ENCODE measurements at regions not wholly inside any gene's neighbourhood (a gene's known extent, or its start where the extent isn't known, plus 50 kb on each side); places are given as distances from the start of the nearest gene placed in this dataset.

DNA sequence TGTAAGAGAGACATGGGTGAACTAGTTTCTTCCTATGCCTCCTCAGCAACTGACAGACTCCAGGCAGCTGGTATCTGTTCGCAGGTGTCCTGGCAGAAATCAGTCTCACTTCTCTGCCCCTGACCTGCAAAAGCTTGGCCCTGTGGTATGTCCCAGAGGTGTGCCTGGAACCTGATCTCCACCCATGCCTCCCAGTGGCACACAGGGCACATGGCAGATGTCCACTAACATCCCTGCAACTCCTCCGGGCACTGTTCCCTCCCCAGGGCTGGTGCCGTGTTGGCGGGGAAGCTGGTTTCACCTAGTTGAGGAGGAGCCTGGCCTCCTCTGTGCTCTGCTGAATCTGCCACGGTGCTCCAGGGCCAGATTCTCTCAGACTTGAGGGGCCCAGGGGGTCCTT, 123.3 kb upstream of the GGTLC1 start:
- DNase-seq (ENCODE audit: low read depth): no peak

DNA sequence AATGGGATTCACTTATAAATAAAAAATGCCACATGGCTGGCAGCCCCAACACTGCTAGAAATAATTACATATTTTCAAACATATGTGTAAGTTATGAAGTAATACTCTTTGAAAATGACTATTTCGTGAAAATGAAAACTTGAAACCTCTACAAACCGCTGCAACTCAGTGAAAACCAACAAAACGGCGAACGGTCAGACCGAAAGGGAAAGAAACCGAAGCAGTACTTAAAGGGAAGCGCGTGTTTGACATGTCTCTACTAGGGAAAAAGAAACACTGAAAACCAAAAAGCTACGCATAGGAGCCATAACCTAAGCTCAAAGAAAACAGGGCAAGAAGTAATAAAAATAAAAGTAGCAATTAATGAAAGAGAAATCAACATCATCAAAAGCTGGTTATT, 121.0 kb upstream of the GGTLC1 start:
- DNase-seq (ENCODE audit: low read depth): no peak

DNA sequence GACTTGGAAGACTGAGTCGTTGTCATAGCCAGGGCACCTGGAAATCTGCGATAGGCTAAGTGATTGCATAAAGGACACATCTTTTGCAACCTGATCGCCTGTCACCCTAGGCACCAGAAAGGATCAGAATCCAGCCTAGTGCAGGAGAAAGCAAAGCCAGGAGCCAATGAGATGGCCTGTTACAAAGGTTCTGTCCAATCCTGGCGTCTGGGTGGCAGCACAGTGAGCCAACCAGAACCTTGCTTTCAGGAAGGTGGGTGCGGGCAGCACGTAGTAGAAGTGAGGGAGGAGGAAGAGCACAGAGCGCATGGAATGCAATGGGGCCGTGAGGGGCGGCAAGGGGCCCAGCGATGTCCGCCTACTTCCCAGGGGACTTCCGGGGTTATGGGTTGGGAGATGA, 120.4 kb upstream of the GGTLC1 start:
- no peak for DNase-seq (ENCODE audit: low read depth)

DNA sequence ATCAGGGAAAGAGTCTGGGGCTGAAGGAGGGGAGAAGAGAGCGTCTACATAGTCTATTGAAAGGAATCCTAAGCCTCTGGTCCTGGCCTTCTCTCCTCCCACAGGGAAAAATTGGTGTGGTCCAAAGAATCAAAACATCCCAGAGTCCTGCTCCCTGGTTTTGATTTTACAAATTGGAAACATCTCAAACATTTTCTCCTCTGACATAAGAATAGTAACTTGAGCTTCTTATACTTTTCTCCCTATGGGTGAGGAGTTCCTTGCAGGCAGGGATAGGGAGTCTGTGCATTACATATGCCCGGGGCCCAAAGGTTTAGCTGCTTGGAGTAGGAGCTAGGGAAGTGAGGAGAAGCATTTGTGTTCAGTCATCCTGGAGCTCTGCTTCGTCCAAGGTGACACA, 120.0 kb upstream of the GGTLC1 start:
- DNase-seq (ENCODE audit: low read depth): no peak

DNA sequence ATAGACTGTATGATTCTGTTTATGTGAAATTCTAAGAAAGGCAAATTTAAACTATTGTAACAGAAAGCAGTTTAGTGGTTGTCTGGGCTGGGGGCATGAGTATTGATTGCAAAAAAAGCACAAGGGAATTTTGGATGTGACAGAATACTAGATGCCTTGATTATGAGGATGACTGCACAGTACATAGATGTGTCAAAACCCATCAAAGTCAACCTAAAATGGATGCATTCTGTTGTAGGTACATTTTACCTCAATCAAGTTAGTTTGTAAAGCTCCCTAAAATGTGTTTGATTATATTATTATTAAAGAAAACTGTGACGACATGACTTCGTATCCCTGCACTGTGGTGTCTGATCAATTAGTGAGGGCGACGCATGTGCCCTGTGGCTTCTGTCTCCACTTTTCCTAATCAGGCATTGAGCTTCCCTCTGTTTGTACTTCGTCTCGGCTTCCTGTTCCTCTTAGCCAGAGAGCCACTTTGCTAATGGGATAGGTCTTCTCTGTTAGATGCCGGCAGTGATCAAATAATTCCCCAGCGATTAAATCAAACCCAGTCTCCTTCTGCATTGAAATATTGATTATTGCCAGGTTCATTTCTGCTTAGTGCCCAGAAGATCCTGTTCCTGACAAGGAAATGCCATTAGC, 118.3 kb upstream of the GGTLC1 start:
- DNase-seq (ENCODE audit: low read depth): no peak

DNA sequence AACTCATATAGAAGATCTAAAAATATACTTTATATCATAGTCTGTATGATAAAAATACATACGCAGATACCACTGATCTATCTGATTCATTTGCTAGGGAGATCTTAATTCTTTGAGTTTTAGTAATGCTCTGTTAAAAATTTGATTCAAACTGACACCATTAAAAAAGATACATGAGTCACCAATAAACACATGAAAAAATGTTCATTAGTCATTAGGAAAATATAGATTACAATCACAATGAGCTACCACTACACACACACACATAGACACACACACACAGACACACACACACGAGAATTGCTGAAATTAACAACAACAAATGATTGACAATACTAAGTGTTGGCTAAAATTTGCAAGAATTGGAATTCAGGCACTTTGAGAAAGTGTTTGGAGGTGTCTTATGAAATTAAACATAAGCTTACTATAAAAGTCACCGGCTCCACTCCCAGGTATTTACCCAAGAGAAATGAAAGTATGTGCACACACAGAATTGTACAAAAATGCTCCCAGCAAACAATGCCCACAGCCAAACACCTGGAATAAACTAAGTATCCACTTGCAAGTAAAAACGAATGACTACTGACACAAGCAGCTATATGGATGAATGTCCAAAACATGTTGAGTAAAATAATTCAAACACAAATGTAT, 117.7 kb upstream of the GGTLC1 start:
- no peak for DNase-seq (ENCODE audit: low read depth)

DNA sequence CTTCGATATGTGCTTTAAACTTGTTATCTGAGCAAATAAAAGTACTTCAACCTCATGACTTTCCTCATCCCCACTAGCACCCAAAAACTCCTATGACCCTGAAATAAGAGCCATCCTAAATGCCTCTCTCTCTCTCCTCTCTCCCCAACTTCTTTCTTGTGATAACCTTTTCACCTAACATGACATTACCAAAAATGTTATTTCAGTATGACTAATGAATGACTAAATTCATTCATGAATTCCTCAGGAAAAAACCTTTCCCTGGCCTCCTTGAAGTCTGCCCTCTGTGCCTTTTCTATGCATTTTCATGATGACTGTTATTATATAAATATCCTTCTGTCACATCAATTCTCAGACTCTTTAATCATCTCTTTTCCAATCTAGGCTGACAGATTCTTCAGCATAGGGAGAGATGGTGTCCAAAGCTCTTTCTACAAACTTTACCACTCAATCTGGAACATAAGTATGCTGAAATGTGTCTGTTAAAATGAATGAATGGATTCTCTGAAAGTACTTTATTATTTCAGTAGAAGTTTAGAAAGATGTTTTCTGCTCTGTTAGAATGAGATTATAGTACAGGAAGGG, 114.3 kb upstream of the GGTLC1 start:
- no peak for DNase-seq (ENCODE audit: low read depth)

DNA sequence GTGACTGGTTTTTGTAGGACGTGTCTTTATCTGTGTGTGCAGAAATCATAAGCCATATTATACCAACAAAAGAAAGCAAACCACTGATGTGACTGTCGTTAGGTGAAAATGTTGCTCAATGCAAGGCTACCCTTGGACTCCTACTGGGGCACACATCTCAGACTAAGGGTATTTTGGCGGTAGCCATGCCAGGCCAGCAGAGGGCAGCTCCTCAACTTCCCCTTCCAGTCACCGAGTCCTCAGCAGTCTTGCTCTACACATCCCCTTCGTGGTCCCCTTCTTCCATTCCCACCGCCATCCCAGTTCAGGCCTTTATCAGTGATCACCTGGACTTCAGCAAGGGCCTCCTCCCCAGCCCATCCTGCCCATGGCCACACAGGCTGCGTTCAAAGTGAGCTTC, 113.7 kb upstream of the GGTLC1 start:
- DNase-seq (ENCODE audit: low read depth): no peak

DNA sequence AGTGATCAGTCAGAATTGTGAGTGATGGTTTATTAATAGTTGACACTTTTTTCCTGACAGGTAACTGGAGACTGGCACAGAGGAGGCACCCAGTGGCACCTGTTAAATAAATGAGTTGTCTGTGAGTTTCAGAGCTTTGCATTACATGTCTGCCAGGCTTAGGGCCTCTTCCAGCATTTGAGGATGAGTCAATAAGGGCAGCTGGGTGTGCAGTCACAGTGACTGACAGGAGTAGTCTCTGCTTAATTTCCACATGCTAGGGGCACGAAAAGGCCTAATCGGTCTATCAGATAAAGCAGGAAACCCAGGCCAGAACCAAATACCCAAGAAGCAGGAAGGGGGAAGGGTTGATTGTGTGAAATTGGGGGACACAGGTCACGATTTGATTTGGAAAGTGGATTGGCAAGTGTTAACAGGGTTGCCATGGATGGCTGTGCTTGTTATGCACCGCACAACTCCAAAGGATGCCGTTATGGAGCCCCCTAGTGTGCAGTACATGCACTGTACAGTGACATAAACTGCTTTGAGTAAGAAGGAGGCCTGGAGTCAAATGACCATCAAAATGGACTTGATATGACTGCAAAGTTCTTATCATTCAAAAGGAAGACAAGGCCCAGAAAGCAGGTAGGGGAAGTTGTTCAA, 111.9 kb upstream of the GGTLC1 start:
- DNase-seq (ENCODE audit: low read depth): no peak

DNA sequence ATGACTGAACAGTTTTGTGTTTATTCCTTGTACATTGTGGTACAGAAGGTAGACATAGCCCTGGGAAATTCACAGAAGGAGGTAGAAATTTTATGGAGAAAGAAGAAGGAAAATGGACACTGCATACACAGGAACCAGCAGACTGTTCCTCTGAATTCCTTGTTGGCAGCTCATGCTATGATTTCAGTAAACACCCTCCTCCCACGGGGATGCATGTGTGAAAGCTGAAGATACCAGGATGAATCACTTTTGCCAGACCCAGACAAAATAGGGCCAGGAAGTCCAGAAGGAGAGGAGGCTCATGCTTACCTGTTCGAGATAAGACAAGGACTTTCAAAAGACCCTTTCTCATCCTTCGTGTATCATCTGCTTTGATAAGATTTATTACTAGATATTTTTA, 110.3 kb upstream of the GGTLC1 start:
- no peak for DNase-seq (ENCODE audit: low read depth)

DNA sequence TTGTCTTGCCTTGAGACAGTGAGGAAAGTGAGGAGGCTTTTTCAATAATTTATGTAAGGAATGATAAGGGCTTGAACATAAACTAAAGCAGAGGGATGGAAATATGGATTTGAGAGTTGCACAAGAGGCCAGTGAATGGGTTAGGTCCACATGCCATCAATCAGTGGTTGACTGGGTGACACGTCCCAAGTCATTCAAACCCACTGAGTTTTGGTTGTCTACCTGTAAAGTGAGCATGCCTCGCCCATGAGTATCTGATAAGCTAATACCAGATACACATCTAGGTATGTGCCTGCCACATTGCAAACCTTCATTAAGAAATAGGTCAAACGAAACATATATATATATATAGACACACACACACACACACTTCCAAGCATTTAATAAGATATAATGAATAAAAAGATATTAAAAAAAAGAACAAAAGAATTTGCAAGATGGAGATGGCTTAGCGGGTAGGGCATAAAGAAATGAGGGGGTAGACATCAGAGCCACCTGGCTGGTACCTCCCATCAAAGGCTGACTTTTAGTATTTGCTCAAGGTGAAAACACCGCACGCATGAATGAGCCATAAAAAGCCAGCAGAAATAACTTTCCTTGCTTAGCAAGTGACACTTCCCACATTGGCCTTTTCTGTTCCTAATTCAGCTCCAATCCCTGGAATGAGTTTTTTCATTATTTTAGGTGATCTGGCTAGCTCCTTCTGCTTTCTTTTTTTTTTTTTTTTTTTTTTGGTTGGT, 109.1 kb upstream of the GGTLC1 start:
- DNase-seq (ENCODE audit: low read depth): no peak

DNA sequence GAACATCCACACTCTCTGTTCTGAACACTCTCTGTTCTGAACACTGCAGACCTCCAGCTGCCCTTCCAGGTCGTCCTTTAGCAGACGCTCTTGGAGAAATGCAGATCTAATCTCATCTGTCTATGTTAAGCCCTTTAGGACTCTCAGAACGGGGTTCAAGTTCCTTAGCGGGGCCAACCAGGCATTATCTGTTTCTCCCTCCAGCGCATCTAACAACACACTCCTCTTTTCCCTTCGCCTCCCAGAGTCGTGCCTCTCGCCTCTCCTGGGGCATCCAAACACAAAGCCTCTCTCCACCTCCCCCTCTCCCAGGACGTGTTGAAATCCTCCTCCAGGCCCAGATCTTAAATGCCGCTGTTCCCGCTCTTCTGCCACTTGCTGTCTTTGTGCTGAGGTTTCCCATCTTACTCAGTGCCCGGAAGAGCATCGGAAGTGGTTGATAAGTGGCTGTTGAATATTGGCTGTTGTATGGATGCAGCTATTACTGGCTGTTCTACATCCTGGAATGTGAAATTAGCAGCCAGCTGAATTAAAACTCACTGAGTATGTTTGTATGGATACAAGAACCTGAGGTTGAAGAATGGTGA, 108.4 kb upstream of the GGTLC1 start:
- DNase-seq (ENCODE audit: low read depth): no peak

DNA sequence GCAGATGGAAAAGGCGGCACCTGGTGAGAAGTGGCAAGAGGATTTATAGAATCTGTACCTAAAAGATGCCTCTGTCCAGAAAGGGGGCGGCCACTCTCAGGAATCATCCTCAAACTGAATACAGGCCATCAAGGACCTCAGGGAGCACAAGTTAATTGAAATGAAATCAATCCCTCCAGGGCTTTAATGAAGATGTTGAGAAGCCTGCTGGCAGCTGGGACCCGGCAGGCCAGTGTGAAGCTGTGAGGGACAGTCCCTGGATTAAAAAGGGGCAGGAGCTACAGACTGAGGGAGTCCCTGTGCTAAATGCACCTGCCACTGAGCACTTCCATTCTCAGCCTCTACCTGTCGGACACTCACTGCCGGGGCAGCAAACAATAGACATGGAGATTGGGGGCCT, 107.7 kb upstream of the GGTLC1 start:
- DNase-seq (ENCODE audit: low read depth): no peak

DNA sequence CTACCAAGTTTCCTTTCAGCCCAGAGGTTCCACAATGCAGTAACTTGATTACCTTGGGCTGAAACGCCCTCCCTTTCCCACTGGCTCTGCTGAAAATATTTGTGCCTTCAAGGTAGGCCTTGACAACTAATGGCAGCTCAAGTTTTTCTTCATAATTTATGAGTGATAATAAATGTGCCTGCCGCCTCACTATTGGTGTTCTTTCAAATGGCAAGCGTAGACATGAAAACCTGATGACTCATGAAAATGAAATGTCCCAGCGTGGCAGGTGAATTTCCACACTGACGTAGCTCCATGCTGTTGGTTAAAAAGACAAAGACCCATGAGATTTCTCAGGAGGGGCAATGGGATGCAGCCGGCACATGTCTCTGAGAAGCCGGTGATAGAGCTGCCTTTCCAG, 107.2 kb upstream of the GGTLC1 start:
- DNase-seq (ENCODE audit: low read depth): no peak

DNA sequence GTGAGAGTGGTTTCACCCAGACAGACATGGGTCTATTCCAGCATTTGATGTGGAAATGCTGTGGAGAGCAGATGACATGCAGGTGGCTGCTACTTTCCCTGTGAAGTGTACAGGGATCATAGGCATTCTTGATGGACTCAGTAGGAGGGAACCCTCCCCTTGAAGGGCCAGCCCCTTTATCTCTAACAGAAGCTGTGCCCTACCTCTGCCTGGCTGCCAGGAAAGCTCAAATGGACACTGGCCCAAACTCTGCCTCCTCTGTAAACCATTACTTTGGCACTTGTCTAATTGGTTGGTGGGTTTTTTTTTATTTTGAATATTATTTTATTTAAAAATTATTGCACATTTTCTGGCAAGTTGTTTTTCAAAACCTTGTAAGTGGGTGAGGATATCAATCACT, 106.7 kb upstream of the GGTLC1 start:
- DNase-seq (ENCODE audit: low read depth): no peak

DNA sequence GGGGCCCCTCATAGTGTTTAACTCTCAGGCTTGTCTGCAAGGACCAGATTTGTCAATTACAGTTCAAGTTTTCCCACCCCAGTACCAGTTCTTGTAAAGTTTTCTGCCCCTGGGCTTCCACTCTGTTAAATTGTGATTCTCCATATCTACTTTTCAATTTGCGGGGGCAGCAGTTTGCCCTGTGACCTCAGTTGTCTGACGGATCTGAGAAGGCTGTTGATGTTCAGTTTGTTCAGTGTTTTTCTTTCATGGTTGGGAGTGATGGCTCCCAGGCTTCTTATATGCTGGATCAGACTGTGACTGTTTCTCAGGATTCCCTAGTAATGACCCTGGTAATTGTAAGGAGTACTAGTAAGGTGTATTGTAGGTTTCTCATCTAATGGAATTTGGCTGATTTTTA, 101.0 kb upstream of the GGTLC1 start:
- DNase-seq (ENCODE audit: low read depth): no peak

DNA sequence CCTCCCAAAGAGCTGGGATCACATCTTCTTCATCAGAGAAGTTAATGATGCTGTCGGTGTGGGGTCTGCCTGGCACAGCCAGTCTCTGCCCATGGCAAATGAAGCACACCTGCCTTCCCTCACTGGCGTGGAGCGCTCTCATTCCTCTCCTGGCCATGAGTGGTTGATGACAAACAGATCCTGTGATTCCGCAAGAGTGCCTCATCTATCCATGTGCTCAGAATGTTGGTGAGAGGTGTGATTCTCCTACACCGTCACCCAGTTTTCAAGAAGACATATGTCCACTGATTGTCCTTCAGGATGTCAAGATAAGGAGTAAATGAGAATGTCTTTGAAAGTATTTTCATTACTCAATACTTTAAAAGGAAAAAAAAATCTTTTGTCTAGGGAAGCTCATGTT, 97.5 kb upstream of the GGTLC1 start:
- DNase-seq (ENCODE audit: low read depth): no peak

DNA sequence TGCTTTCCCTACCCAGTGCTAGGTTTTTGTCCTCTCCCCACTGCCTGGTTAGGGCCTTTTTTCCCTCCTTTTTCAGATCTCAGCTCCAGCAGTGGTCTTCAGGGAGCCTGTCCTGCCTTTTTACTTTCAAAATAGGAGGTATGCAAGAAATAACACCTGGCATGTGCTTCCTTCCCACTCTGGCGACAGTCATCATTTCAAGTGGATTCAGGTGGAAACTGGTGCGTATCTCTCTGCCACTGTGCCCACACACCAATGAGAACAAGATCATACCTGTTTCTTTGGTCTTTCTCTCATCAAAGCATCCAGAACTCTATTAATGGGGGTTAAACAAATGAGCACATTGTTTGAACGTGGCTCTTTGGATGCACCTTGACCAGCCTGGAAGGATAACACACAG, 95.7 kb upstream of the GGTLC1 start:
- no peak for DNase-seq (ENCODE audit: low read depth)

DNA sequence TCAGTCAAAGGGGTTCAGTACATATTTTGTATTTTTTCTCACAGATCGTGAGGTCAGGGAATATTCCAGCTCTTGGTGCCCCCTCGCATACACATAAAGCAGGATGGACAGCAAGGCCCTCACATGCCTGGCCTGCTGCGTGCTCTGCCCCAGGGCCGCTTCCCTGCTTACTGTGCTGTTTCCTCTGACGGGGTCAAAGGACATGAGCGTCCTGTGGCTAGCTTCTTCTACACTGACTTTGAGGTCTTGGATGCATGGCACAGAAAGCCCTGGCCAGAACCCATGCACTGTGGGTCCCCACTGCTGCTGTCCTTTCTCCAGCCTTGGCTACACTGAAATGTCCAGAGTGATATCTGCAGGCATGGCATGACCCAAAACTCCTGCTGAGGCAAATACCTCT, 92.5 kb upstream of the GGTLC1 start:
- DNase-seq (ENCODE audit: low read depth): no peak

DNA sequence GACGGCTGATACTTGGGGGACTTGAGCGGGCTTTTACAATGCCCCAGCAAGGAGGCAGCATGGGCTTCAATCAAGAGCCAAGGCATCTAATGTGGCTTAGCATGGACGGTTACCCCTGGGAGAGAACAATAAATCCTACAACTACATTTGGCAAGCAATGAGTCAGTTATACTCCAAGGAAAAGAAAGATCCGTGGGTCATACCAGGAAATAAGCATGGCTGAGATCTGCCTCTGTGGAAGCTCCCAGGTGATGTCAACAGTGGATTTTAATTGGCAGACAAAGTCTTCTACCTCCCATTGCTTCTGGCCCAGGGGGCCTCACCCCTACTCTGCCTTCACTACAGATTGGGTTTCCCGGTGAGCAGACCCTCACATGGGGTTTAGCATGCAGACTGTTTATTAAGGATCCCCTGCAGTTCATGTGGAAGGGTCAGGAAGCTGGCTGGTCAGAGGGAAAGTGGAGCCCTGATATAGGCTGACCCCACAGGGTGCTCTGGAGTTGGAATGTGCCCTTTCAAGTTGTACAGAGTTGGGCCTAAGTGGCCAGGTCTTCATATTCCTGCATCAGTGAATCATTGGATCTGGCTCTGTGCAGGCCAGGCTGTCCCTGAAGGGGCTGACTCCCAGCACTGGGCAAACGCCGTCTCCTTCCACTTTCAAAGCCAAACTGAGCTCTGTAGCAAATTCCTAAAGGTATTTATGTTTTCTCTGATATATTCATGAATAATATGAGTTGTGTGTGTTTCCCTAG, 91.3 kb upstream of the GGTLC1 start:
- DNase-seq (ENCODE audit: low read depth): no peak

DNA sequence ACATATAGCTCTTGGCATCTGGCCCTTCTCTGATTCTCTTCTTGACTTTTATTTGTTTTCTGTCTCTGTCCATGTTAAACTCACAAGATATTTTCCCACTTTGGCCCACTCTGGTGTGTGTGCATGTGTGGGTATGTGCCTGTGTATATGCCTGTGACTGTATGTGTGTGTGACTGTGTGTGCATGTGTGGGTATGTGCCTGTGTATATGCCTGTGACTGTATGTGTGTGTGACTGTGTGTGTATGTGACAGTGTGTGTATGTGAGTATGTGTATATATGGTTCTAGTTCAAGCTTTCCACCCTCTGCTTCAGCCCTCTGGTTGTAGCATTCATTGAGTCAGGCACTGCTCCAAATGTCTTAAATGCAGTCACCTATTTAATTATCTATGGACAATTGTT, 88.6 kb upstream of the GGTLC1 start:
- DNase-seq (ENCODE audit: low read depth): no peak
